Skeletal muscle satellite cell (primary cell): ENCODE measurements at regions not wholly inside any gene's neighbourhood (a gene's known extent, or its start where the extent isn't known, plus 50 kb on each side); places are given as distances from the start of the nearest gene placed in this dataset.

Experiments
- H3K27me3 ChIP-seq: 2 replicates; pipeline ENCODE4 v1.7.0; 2013; ENCODE audit warnings: low read length; ENCODE audit not compliant: control insufficient read depth, insufficient read depth
- H3K36me3 ChIP-seq: 2 replicates; pipeline ENCODE4 v1.7.0; 2013; ENCODE audit warnings: mild to moderate bottlenecking, control low read depth, low read length; ENCODE audit not compliant: insufficient read depth
- H3K4me1 ChIP-seq: 2 replicates; pipeline ENCODE4 v1.7.0; 2013; ENCODE audit warnings: low read length; ENCODE audit not compliant: control insufficient read depth, insufficient read depth
- H3K4me2 ChIP-seq: 2 replicates; pipeline ENCODE4 v1.7.0; 2013; ENCODE audit warnings: mild to moderate bottlenecking, low read length
- H3K4me3 ChIP-seq: 2 replicates; pipeline ENCODE4 v1.7.0; 2013; ENCODE audit warnings: low read length
- H3K9ac ChIP-seq: 2 replicates; pipeline ENCODE4 v1.7.0; 2013; ENCODE audit warnings: mild to moderate bottlenecking, low read depth, low read length, moderate library complexity
- H3K9me3 ChIP-seq: replicated peaks from 2 replicates; pipeline ENCODE4 v1.7.0; 2013; ENCODE audit warnings: mild to moderate bottlenecking, control low read depth, low read length

GRCh38 chr4:140316799-140317198, 56.6 kb upstream of the SCOC start:
- Histone ChIP-seq H3K36me3 (no peaks in the 10 kb centered on the region), H3K9ac (no peak overlapping the region), H3K4me2 (no peak overlapping the region), H3K27me3 (peaks cover 3% of the 10 kb centered on the region), H3K4me1 (no peaks in the 10 kb centered on the region), H3K9me3 (no peaks in the 10 kb centered on the region), H3K4me3 (no peak overlapping the region)

GRCh38 chr4:140315970-140316369, 57.5 kb upstream of the SCOC start:
- Histone ChIP-seq H3K4me3 (no peak overlapping the region), H3K9ac (no peak overlapping the region), H3K4me1 (peaks cover 7% of the 10 kb centered on the region), H3K4me2 (no peak overlapping the region), H3K36me3 (no peaks in the 10 kb centered on the region), H3K9me3 (no peaks in the 10 kb centered on the region), H3K27me3 (peaks cover 3% of the 10 kb centered on the region)

- no peaks in the 10 kb centered on the region for H3K9me3 ChIP-seq
- H3K9ac ChIP-seq = no peak overlapping the region
- peaks cover 3% of the 10 kb centered on the region for H3K27me3 ChIP-seq
- H3K4me1 ChIP-seq = peaks cover 12% of the 10 kb centered on the region
- H3K4me2 ChIP-seq = no peak overlapping the region
- no peaks in the 10 kb centered on the region for H3K36me3 ChIP-seq
- H3K4me3 ChIP-seq = no peak overlapping the region
Observed at GRCh38 chr4:140315438-140315837, 58.0 kb upstream of the SCOC start.

GRCh38 chr4:140315019-140315418, 58.4 kb upstream of the SCOC start:
- H3K9me3 ChIP-seq = no peaks in the 10 kb centered on the region
- H3K4me3 ChIP-seq = no peak overlapping the region
- no peak overlapping the region for H3K9ac ChIP-seq
- peaks cover under 1% of the 10 kb centered on the region for H3K27me3 ChIP-seq
- no peak overlapping the region for H3K4me2 ChIP-seq
- H3K4me1 ChIP-seq = peaks cover 16% of the 10 kb centered on the region
- no peaks in the 10 kb centered on the region for H3K36me3 ChIP-seq

GRCh38 chr4:140312100-140312499, 61.3 kb upstream of the SCOC start:
- no peaks in the 10 kb centered on the region for H3K27me3 ChIP-seq
- no peak overlapping the region for H3K4me3 ChIP-seq
- H3K4me2 ChIP-seq = no peak overlapping the region
- peaks cover 36% of the 10 kb centered on the region for H3K4me1 ChIP-seq
- no peak overlapping the region for H3K9ac ChIP-seq
- H3K36me3 ChIP-seq = no peaks in the 10 kb centered on the region
- no peaks in the 10 kb centered on the region for H3K9me3 ChIP-seq

- Histone ChIP-seq H3K36me3 (no peaks in the 10 kb centered on the region), H3K4me1 (peaks cover 36% of the 10 kb centered on the region), H3K9ac (no peak overlapping the region), H3K4me2 (no peak overlapping the region), H3K9me3 (no peaks in the 10 kb centered on the region), H3K27me3 (no peaks in the 10 kb centered on the region), H3K4me3 (no peak overlapping the region)
Observed at GRCh38 chr4:140311257-140311835, 62.1 kb upstream of the SCOC start.

- Histone ChIP-seq H3K4me1 (peaks cover 36% of the 10 kb centered on the region), H3K4me3 (peak overlapping the region; percentile 13), H3K9ac (peak overlapping the region; percentile 64), H3K4me2 (peak overlapping the region; percentile 47), H3K9me3 (no peaks in the 10 kb centered on the region), H3K27me3 (no peaks in the 10 kb centered on the region), H3K36me3 (no peaks in the 10 kb centered on the region)
Observed at GRCh38 chr4:140309124-140309870, 64.1 kb upstream of the SCOC start.

- H3K9ac ChIP-seq = peak overlapping the region; percentile 64
- H3K27me3 ChIP-seq = no peaks in the 10 kb centered on the region
- H3K9me3 ChIP-seq = no peaks in the 10 kb centered on the region
- peaks cover 36% of the 10 kb centered on the region for H3K4me1 ChIP-seq
- H3K4me3 ChIP-seq = no peak overlapping the region
- peak overlapping the region; percentile 47 for H3K4me2 ChIP-seq
- H3K36me3 ChIP-seq = no peaks in the 10 kb centered on the region
Observed at GRCh38 chr4:140308366-140309123, 64.9 kb upstream of the SCOC start.

GRCh38 chr4:140305053-140305452, 68.4 kb upstream of the SCOC start:
- Histone ChIP-seq H3K27me3 (no peaks in the 10 kb centered on the region), H3K4me2 (no peak overlapping the region), H3K4me1 (peaks cover 30% of the 10 kb centered on the region), H3K4me3 (no peak overlapping the region), H3K9ac (no peak overlapping the region), H3K9me3 (no peaks in the 10 kb centered on the region), H3K36me3 (no peaks in the 10 kb centered on the region)

- no peak overlapping the region for H3K9ac ChIP-seq
- H3K9me3 ChIP-seq = no peaks in the 10 kb centered on the region
- H3K4me2 ChIP-seq = no peak overlapping the region
- H3K36me3 ChIP-seq = no peaks in the 10 kb centered on the region
- H3K4me3 ChIP-seq = no peak overlapping the region
- no peaks in the 10 kb centered on the region for H3K27me3 ChIP-seq
- H3K4me1 ChIP-seq = peaks cover 27% of the 10 kb centered on the region
Observed at GRCh38 chr4:140304346-140304745, 69.1 kb upstream of the SCOC start.

GRCh38 chr4:140302151-140302859, 71.1 kb upstream of the SCOC start:
- Histone ChIP-seq H3K9ac (no peak overlapping the region), H3K36me3 (no peaks in the 10 kb centered on the region), H3K4me3 (no peak overlapping the region), H3K4me2 (no peak overlapping the region), H3K4me1 (peaks cover 13% of the 10 kb centered on the region), H3K9me3 (no peaks in the 10 kb centered on the region), H3K27me3 (no peaks in the 10 kb centered on the region)
